SK-N-SH treated with all-trans-retinoic acid at 6 μM for 48 hours (cell line): ENCODE measurements at regions not wholly inside any gene's neighbourhood (a gene's known extent, or its start where the extent isn't known, plus 50 kb on each side); places are given as distances from the start of the nearest gene placed in this dataset.
"Not testable (repeated sequence)": the region's sequence is repeated elsewhere in the genome, so short reads cannot be mapped to it uniquely, and the experiment has no call there.

ENCODE experiments used
- ATAC-seq: fragments of 200-7000 bp; cut with Tn5 transposase; 3 replicates; pipeline ENCODE4 v1.9.1; 2020; ENCODE audit warnings: mild to moderate bottlenecking, moderate library complexity
- ARNTL ChIP-seq: fragments of 450-650 bp; formaldehyde crosslinking; IDR thresholded peaks from 2 replicates; pipeline ENCODE4 v1.5.0; 2020; ENCODE audit warnings: low read depth, mild to moderate bottlenecking, moderate library complexity, borderline replicate concordance
- BACH2 ChIP-seq: fragments of 250-450 bp; sonication (Bioruptor Pico); IDR thresholded peaks from 2 replicates; pipeline ENCODE4 v1.9.0; 2021; ENCODE audit warnings: mild to moderate bottlenecking, borderline replicate concordance
- CSDC2 ChIP-seq: fragments of 250-450 bp; sonication (Bioruptor Pico); IDR thresholded peaks from 2 replicates; pipeline ENCODE4 v1.5.0; 2020; ENCODE audit warnings: mild to moderate bottlenecking, moderate library complexity
- ESRRG ChIP-seq: fragments of 250-450 bp; sonication (Bioruptor Pico); IDR thresholded peaks from 2 replicates; pipeline ENCODE4 v1.6.1; 2021; ENCODE audit warnings: mild to moderate bottlenecking
- ISL1 ChIP-seq: fragments of 250-450 bp; sonication (Bioruptor Pico); IDR thresholded peaks from 2 replicates; pipeline ENCODE4 v2.1.2; 2022; ENCODE audit warnings: mild to moderate bottlenecking, moderate library complexity
- OSR1 ChIP-seq: fragments of 250-450 bp; sonication (Bioruptor Pico); IDR thresholded peaks from 2 replicates; pipeline ENCODE4 v1.8.0; 2022; ENCODE audit warnings: moderate library complexity, mild to moderate bottlenecking, inconsistent platforms
- PATZ1 ChIP-seq: fragments of 250-450 bp; sonication (Bioruptor Pico); IDR thresholded peaks from 2 replicates; pipeline ENCODE4 v1.8.0; 2020; ENCODE audit warnings: mild to moderate bottlenecking, moderate library complexity, borderline replicate concordance
- RARB ChIP-seq: fragments of 250-450 bp; sonication (Bioruptor Pico); IDR thresholded peaks from 2 replicates; pipeline ENCODE4 v1.8.0; 2021; ENCODE audit warnings: mild to moderate bottlenecking, moderate library complexity
- SNAI2 ChIP-seq: fragments of 250-450 bp; sonication (Bioruptor Pico); IDR thresholded peaks from 2 replicates; pipeline ENCODE4 v1.5.0; 2020; ENCODE audit warnings: mild to moderate bottlenecking, moderate library complexity
- TCF4 ChIP-seq: fragments of 250-450 bp; sonication (Bioruptor Pico); IDR thresholded peaks from 2 replicates; pipeline ENCODE4 v1.8.0; 2021; ENCODE audit warnings: mild to moderate bottlenecking, moderate library complexity, borderline replicate concordance
- TOX ChIP-seq: fragments of 250-450 bp; sonication (Bioruptor Pico); IDR thresholded peaks from 2 replicates; pipeline ENCODE4 v1.8.0; 2021; ENCODE audit warnings: mild to moderate bottlenecking, moderate library complexity, borderline replicate concordance
- ZC3H10 ChIP-seq: fragments of 250-450 bp; sonication (Bioruptor Pico); IDR thresholded peaks from 2 replicates; pipeline ENCODE4 v1.5.1; 2021; ENCODE audit warnings: mild to moderate bottlenecking, moderate library complexity
- ZFP3 ChIP-seq: fragments of 250-450 bp; sonication (Bioruptor Pico); IDR thresholded peaks from 2 replicates; pipeline ENCODE4 v1.5.0; 2020; ENCODE audit warnings: mild to moderate bottlenecking, moderate library complexity
- ZFP30 ChIP-seq: fragments of 450-650 bp; formaldehyde crosslinking; IDR thresholded peaks from 2 replicates; pipeline ENCODE4 v1.5.0; 2022; ENCODE audit warnings: mild to moderate bottlenecking, moderate library complexity
- ZNF565 ChIP-seq: fragments of 450-650 bp; formaldehyde crosslinking; conservative IDR thresholded peaks from 2 replicates; pipeline ENCODE4 v1.5.0; 2020; ENCODE audit warnings: low read depth, mild to moderate bottlenecking, moderate library complexity
- ZNF8 ChIP-seq: fragments of 450-650 bp; formaldehyde crosslinking; IDR thresholded peaks from 2 replicates; pipeline ENCODE4 v1.5.0; 2020; ENCODE audit warnings: mild to moderate bottlenecking, moderate library complexity
- TF ChIP-seq, protein P1 (sequence below): fragments of 250-450 bp; sonication (Bioruptor Pico); IDR thresholded peaks from 2 replicates; pipeline ENCODE4 v1.5.0; 2020; ENCODE audit warnings: mild to moderate bottlenecking, moderate library complexity
- TF ChIP-seq, protein P2 (sequence below): fragments of 250-450 bp; sonication (Bioruptor Pico); IDR thresholded peaks from 2 replicates; pipeline ENCODE4 v1.5.1; 2020; ENCODE audit warnings: low read depth, mild to moderate bottlenecking, moderate library complexity
- TF ChIP-seq, protein P3 (sequence below): fragments of 250-450 bp; sonication (Bioruptor Pico); IDR thresholded peaks from 2 replicates; pipeline ENCODE4 v1.8.0; 2021; ENCODE audit warnings: low read depth, mild to moderate bottlenecking, moderate library complexity, borderline replicate concordance

GRCh38 chr4:120207021-120207420 lies 140.4 kb upstream of the MAD2L1 start:
- TF ChIP-seq ZNF565 (CRISPR knock-in tag) (no peak), ZNF8 (CRISPR knock-in tag) (no peak), BACH2 (CRISPR knock-in tag) (no peak), CSDC2 (no peak), TOX (CRISPR knock-in tag) (no peak), ARNTL (CRISPR knock-in tag) (no peak), SNAI2 (no peak)
- TF ChIP-seq, protein P1, sequence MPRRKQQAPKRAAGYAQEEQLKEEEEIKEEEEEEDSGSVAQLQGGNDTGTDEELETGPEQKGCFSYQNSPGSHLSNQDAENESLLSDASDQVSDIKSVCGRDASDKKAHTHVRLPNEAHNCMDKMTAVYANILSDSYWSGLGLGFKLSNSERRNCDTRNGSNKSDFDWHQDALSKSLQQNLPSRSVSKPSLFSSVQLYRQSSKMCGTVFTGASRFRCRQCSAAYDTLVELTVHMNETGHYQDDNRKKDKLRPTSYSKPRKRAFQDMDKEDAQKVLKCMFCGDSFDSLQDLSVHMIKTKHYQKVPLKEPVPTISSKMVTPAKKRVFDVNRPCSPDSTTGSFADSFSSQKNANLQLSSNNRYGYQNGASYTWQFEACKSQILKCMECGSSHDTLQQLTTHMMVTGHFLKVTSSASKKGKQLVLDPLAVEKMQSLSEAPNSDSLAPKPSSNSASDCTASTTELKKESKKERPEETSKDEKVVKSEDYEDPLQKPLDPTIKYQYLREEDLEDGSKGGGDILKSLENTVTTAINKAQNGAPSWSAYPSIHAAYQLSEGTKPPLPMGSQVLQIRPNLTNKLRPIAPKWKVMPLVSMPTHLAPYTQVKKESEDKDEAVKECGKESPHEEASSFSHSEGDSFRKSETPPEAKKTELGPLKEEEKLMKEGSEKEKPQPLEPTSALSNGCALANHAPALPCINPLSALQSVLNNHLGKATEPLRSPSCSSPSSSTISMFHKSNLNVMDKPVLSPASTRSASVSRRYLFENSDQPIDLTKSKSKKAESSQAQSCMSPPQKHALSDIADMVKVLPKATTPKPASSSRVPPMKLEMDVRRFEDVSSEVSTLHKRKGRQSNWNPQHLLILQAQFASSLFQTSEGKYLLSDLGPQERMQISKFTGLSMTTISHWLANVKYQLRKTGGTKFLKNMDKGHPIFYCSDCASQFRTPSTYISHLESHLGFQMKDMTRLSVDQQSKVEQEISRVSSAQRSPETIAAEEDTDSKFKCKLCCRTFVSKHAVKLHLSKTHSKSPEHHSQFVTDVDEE, result no peak
- TF ChIP-seq, protein P2, sequence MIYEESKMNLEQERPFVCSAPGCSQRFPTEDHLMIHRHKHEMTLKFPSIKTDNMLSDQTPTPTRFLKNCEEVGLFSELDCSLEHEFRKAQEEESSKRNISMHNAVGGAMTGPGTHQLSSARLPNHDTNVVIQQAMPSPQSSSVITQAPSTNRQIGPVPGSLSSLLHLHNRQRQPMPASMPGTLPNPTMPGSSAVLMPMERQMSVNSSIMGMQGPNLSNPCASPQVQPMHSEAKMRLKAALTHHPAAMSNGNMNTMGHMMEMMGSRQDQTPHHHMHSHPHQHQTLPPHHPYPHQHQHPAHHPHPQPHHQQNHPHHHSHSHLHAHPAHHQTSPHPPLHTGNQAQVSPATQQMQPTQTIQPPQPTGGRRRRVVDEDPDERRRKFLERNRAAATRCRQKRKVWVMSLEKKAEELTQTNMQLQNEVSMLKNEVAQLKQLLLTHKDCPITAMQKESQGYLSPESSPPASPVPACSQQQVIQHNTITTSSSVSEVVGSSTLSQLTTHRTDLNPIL (CRISPR knock-in tag), result no peak
- TF ChIP-seq, protein P3, sequence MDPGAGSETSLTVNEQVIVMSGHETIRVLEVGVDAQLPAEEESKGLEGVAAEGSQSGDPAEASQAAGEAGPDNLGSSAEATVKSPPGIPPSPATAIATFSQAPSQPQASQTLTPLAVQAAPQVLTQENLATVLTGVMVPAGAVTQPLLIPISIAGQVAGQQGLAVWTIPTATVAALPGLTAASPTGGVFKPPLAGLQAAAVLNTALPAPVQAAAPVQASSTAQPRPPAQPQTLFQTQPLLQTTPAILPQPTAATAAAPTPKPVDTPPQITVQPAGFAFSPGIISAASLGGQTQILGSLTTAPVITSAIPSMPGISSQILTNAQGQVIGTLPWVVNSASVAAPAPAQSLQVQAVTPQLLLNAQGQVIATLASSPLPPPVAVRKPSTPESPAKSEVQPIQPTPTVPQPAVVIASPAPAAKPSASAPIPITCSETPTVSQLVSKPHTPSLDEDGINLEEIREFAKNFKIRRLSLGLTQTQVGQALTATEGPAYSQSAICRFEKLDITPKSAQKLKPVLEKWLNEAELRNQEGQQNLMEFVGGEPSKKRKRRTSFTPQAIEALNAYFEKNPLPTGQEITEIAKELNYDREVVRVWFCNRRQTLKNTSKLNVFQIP (CRISPR knock-in tag), result no peak
- ATAC-seq, result no peak

DNA sequence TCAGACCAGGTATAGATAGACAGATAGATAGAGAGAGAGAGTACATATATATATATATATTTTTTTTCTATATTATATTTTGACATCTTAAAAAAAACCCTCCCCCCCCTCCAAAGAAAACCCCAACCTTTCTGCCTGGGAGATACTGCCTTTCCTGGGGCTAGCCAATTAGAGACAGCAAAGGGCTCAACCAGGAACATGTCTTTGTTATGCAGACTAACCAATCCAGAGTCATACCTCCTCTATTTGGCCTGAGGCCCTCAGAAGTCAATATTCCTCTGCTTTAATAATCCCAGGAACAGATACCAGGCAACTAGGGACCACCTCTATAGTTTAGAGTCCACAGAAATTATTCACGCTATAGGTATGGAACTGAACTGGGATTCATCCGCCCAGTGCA lies 135.6 kb upstream of the MAD2L1 start:
- TF ChIP-seq ZC3H10 (no peak), ISL1 (CRISPR knock-in tag) (no peak), ESRRG (CRISPR knock-in tag) (no peak), CSDC2 (no peak)
- TF ChIP-seq, protein P3 (CRISPR knock-in tag), result no peak
- no peak for ATAC-seq

DNA sequence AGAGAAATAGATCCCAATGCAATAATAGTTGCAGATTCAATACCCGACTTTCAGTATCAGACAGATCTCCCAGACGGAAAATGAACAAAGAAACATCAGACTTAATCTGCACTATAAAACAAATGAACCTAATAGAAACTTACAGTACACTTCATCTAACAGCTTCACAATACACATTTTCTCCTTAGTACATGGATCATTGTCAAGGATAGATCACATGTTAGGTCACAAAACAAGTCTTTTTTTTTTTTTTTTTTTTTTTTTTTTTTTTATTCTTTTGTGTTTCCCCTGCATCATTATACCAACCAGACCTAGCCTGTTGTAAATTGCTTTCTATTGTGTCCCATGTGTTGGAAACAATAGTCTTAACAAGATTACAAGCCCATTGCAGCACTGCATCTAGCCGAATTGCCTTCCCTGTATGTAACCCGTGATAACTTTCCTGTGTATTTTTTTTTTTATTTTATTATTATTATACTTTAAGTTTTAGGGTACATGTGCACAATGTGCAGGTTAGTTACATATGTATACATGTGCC lies 134.0 kb upstream of the MAD2L1 start:
- not testable (repeated sequence) for ATAC-seq

- TF ChIP-seq ISL1 (CRISPR knock-in tag) (no peak), BACH2 (CRISPR knock-in tag) (no peak), OSR1 (CRISPR knock-in tag) (no peak), ZFP30 (no peak), ZNF8 (CRISPR knock-in tag) (no peak), ZFP3 (CRISPR knock-in tag) (no peak), ZNF565 (CRISPR knock-in tag) (no peak), CSDC2 (no peak), TCF4 (no peak), ESRRG (CRISPR knock-in tag) (no peak), SNAI2 (no peak), PATZ1 (CRISPR knock-in tag) (no peak), RARB (CRISPR knock-in tag) (no peak), ARNTL (CRISPR knock-in tag) (no peak)
- TF ChIP-seq, protein P2 (CRISPR knock-in tag), result no peak
- TF ChIP-seq, protein P3 (CRISPR knock-in tag), result no peak
- TF ChIP-seq, protein P1, result no peak
- ATAC-seq, result no peak
Measured at GRCh38 chr4:120198411-120198810, 131.8 kb upstream of the MAD2L1 start.
